HepG2 (cell line): ENCODE measurements at regions not wholly inside any gene's neighbourhood (a gene's known extent, or its start where the extent isn't known, plus 50 kb on each side); places are given as distances from the start of the nearest gene placed in this dataset.
"Not testable (repeated sequence)": the region's sequence is repeated elsewhere in the genome, so short reads cannot be mapped to it uniquely, and the experiment has no call there.

Experiments
- ATAC-seq: fragments of 200-7000 bp; cut with Tn5 transposase; 3 replicates; pipeline ENCODE4 v1.9.1; 2020; ENCODE audit warnings: mild to moderate bottlenecking, moderate library complexity
- BruUV-seq: library from RNA; stranded (reverse); fragments of 400-500 nt; replicated peaks from 2 replicates; lab custom pipeline; 2021; lab: Mats Ljungman, UMichigan
- CTCF ChIA-PET: fragments of 300-600 bp; formaldehyde crosslinking; extraction: SDS; loops from one replicate; lab custom pipeline; 2021; ENCODE audit warnings: low total read pairs, inconsistent platforms, low intra/inter-chr PET ratio; lab: Yijun Ruan, JAX
- POLR2A ChIA-PET: fragments of 350-600 bp; sonication (Branson Sonifier 250); formaldehyde crosslinking; loops from one replicate; lab custom pipeline; 2020; ENCODE audit warnings: antibody characterized with exemption, inconsistent platforms; lab: Yijun Ruan, JAX
- DNase-seq: peaks from one replicate; pipeline ENCODE4 v3.0.0-alpha.2; 2015; ENCODE audit warnings: low spot score
- FAIRE-seq: peaks from 3 replicates; lab custom pipeline; 2011; peaks lifted over from hg19 to GRCh38; lab: Jason Lieb, UNC
- H2AFZ ChIP-seq: one replicate; pipeline ENCODE4 v1.6.1; 2011; ENCODE audit warnings: low read length, inconsistent platforms
- H3K27ac ChIP-seq: fragments of 300-600 bp; 3 replicates; pipeline ENCODE4 v1.8.0; 2011; ENCODE audit warnings: mixed run types, mild to moderate bottlenecking, mixed read lengths, low read length, inconsistent platforms; ENCODE audit not compliant: insufficient read depth; ENCODE audit errors: extremely low read length
- H3K27me3 ChIP-seq, 2 experiments: fragments of 200-600 bp in 1 of 2; 2 replicates in 1 of 2; 3 replicates in 1 of 2; pipeline versions ENCODE4 v1.6.0 to v1.8.0; 2011; ENCODE audit warnings: low read length in 2 of 2, mild to moderate bottlenecking in 2 of 2, moderate library complexity in 2 of 2, inconsistent platforms in 1 of 2; ENCODE audit not compliant: insufficient read depth in 2 of 2, control insufficient read depth in 1 of 2
- H3K36me3 ChIP-seq, 2 experiments: fragments of 200-600 bp in 1 of 2; replicated peaks in 1 of 2; 2 replicates in 1 of 2; 3 replicates in 1 of 2; pipeline versions ENCODE4 v1.5.1 to v1.8.0; 2011; ENCODE audit warnings: low read length in 2 of 2, inconsistent platforms in 1 of 2; ENCODE audit not compliant: insufficient read depth in 2 of 2, control insufficient read depth in 1 of 2
- H3K4me1 ChIP-seq: 2 replicates; pipeline ENCODE4 v1.5.1; 2012; ENCODE audit warnings: low read length, inconsistent platforms; ENCODE audit not compliant: insufficient read depth
- H3K4me2 ChIP-seq: 2 replicates; pipeline ENCODE4 v1.6.0; 2011; ENCODE audit warnings: low read depth, low read length, inconsistent platforms
- H3K4me3 ChIP-seq, 3 experiments: fragments of 200-600 bp in 1 of 3; sonication (generic), shearing (Covaris generic) in 1 of 3; replicated peaks in 1 of 3; 2 replicates each; pipeline ENCODE4 v1.5.1; 2011 to 2016; ENCODE audit warnings: low read length in 3 of 3, inconsistent platforms in 2 of 3, low read depth in 2 of 3, mild to moderate bottlenecking in 2 of 3, control low read depth in 1 of 3, mixed read lengths in 1 of 3; ENCODE audit not compliant: insufficient read depth in 1 of 3
- H3K79me2 ChIP-seq: one replicate; pipeline ENCODE4 v1.6.1; 2011; ENCODE audit warnings: low read length, inconsistent platforms; ENCODE audit not compliant: insufficient read depth
- H3K9ac ChIP-seq: 2 replicates; pipeline ENCODE4 v1.6.0; 2011; ENCODE audit warnings: mild to moderate bottlenecking, low read depth, low read length, inconsistent platforms; ENCODE audit not compliant: insufficient read depth
- H3K9me3 ChIP-seq: 2 replicates; pipeline ENCODE4 v1.5.1; 2012; ENCODE audit warnings: mild to moderate bottlenecking, low read length
- H4K20me1 ChIP-seq: 2 replicates; pipeline ENCODE4 v1.6.0; 2011; ENCODE audit warnings: inconsistent platforms, mild to moderate bottlenecking, low read length, moderate library complexity; ENCODE audit not compliant: insufficient read depth
- ZBTB49 ChIP-seq: sonication (generic); formaldehyde crosslinking; IDR thresholded peaks from 2 replicates; pipeline ENCODE4 v1.4.0; 2020; ENCODE audit warnings: missing genetic modification reagents, borderline replicate concordance
- WGBS: methylation state at CpG from one replicate; pipeline ENCODE4 v1.1.6; 2017; ENCODE audit warnings: low lambda C conversion rate; 5-methylcytosine and 5-hydroxymethylcytosine counted together
- in situ Hi-C: cut with HindIII; loops from 2 replicates; pipeline ENCODE4 v1.10.0; 2017; ENCODE audit warnings: low pct_unique_long_range_greater_than_20kb; ENCODE audit not compliant: extremely low pct_ligation_motif_present
- intact Hi-C: fragments of 100-400 bp; cut with micrococcal nuclease; formaldehyde crosslinking; loops from one replicate; pipeline ENCODE4 v1.10.0; 2022; ENCODE audit not compliant: unreplicated experiment

GRCh38 chr2:2894011-2894410 lies 483.6 kb downstream of the EIPR1 start:
- H4K20me1 ChIP-seq, H2AFZ ChIP-seq, ATAC-seq, H3K9ac ChIP-seq, H3K9me3 ChIP-seq, BruUV-seq, intact Hi-C loops, DNase-seq, H3K4me3 ChIP-seq, H3K36me3 ChIP-seq, POLR2A ChIA-PET, H3K79me2 ChIP-seq, in situ Hi-C loops, FAIRE-seq, CTCF ChIA-PET, H3K4me1 ChIP-seq, H3K27ac ChIP-seq, H3K4me2 ChIP-seq: not testable (repeated sequence)
- WGBS: 48% methylated on average over 19 of the region's 19 CpGs
- peaks cover 4 to 28% of the 10 kb centered on the region in 2 experiments; a peak in 3 of 5 replicates for H3K27me3 ChIP-seq

- Histone ChIP-seq H3K36me3 (no peaks in the 10 kb centered on the region), H3K27me3 (peaks cover 4 to 30% of the 10 kb centered on the region in 2 experiments; a peak in 3 of 5 replicates), H3K27ac (no peak overlapping the region), H4K20me1 (no peaks in the 10 kb centered on the region), H3K79me2 (no peaks in the 10 kb centered on the region), H3K4me2 (no peak overlapping the region), H2AFZ (no peak overlapping the region), H3K9me3 (no peaks in the 10 kb centered on the region), H3K4me1 (no peaks in the 10 kb centered on the region), H3K9ac (no peak overlapping the region), H3K4me3 (no peak overlapping the region)
- no peak for TF ChIP-seq ZBTB49 (CRISPR knock-in tag)
- 21% methylated on average over 7 of the region's 7 CpGs for WGBS
- no TSS peak for BruUV-seq
- ChIA-PET POLR2A (no interaction called here), CTCF (no interaction called here)
- FAIRE-seq (no peak), DNase-seq (no peak), ATAC-seq (no peak)
- intact Hi-C loops: no loop called here
- in situ Hi-C loops: no loop called here
These were observed 484.7 kb downstream of the EIPR1 start for GRCh38 chr2:2892892-2893291.
